ENCODE measurements at regions not wholly inside any gene's neighbourhood (a gene's known extent, or its start where the extent isn't known, plus 50 kb on each side); places are given as distances from the start of the nearest gene placed in this dataset.

DNA sequence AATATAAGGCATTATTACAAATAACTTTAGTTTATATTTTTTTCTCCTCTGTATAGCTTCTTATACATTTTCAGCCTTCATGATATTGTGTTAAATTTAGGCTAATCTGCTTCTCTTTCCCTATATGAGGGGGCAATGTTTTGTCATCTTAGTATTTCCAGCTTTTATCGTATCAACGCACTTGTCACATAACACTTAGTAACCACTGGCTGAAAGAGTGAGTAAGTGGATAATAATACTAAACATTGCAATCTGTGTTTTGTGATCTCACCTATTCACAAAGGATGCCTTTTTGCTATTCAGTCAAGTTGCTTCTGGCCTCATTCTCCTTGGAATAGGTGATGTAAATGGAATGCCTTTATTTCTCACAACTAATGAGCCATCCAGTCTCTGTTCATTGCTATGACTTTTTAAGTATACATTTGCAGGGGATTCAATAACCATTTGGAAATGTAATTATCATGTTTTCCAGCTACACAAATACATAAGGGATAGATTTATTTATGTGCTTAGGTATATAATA lies 260.9 kb downstream of the BMP4 start:
- H3K27ac Mint-ChIP-seq = no peak overlapping the region
- POLR2A ChIA-PET = no interaction called here
- TF ChIP-seq EZH2 (IDR thresholded peaks at IDR 0.05; ENCODE audit: borderline replicate concordance, insufficient read depth, low read depth, low read length, poor library complexity, severe bottlenecking) = no peak
- TF ChIP-seq, protein P1, sequence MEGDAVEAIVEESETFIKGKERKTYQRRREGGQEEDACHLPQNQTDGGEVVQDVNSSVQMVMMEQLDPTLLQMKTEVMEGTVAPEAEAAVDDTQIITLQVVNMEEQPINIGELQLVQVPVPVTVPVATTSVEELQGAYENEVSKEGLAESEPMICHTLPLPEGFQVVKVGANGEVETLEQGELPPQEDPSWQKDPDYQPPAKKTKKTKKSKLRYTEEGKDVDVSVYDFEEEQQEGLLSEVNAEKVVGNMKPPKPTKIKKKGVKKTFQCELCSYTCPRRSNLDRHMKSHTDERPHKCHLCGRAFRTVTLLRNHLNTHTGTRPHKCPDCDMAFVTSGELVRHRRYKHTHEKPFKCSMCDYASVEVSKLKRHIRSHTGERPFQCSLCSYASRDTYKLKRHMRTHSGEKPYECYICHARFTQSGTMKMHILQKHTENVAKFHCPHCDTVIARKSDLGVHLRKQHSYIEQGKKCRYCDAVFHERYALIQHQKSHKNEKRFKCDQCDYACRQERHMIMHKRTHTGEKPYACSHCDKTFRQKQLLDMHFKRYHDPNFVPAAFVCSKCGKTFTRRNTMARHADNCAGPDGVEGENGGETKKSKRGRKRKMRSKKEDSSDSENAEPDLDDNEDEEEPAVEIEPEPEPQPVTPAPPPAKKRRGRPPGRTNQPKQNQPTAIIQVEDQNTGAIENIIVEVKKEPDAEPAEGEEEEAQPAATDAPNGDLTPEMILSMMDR (IDR thresholded peaks at IDR 0.05) = no peak
- H3K9me3 Mint-ChIP-seq (ENCODE audit: insufficient read depth) = peaks cover 5% of the 10 kb centered on the region
- no peak overlapping the region for H3K4me2 ChIP-seq (replicated peaks; ENCODE audit: low read depth, low read length, poor library complexity, severe bottlenecking)
- no peaks in the 10 kb centered on the region for H3K4me1 Mint-ChIP-seq
- DNase-seq = no peak
- H4K20me1 ChIP-seq (ENCODE audit: control insufficient read depth, insufficient read depth, low read length, poor library complexity, severe bottlenecking) = no peaks in the 10 kb centered on the region
- H3K4me3 Mint-ChIP-seq = no peak overlapping the region
- CTCF ChIA-PET = no interaction called here
- no peaks in the 10 kb centered on the region for H3K79me2 ChIP-seq (ENCODE audit: control insufficient read depth, insufficient read depth, low read length)
- H3K4me3 ChIP-seq (ENCODE audit: control extremely low read depth in 1 of 5, extremely low read depth in 1 of 5, insufficient read depth in 1 of 5, low read depth in 2 of 5, low read length in 4 of 5) = no peak overlapping the region
- no peak for ATAC-seq (ENCODE audit: low read depth)
- no peaks in the 10 kb centered on the region for H3K4me1 ChIP-seq (ENCODE audit: control insufficient read depth in 2 of 2, insufficient read depth in 2 of 2, low read length in 2 of 2)
- no peak overlapping the region for H2AFZ ChIP-seq (ENCODE audit: insufficient read depth, low read depth, low read length, poor library complexity, severe bottlenecking)
- no peaks in the 10 kb centered on the region for H3K36me3 ChIP-seq (replicated peaks in 1 of 2; ENCODE audit: control extremely low read depth in 1 of 2, control insufficient read depth in 1 of 2, extremely low read depth in 1 of 2, insufficient read depth in 2 of 2, low read length in 1 of 2)
- H3K9me3 ChIP-seq (ENCODE audit: control extremely low read depth in 1 of 3, control insufficient read depth in 2 of 3, insufficient read depth in 1 of 3, low read length in 2 of 3) = no peaks in the 10 kb centered on the region
- intact Hi-C loops (cut with micrococcal nuclease) = no loop called here
- H3K9ac ChIP-seq (ENCODE audit: low read length) = no peak overlapping the region
- H3K27me3 Mint-ChIP-seq = peaks cover 5% of the 10 kb centered on the region
- WGBS (ENCODE audit: insufficient coverage) = no CpG with 5 or more reads among the region's 2 CpGs
- H3K27me3 ChIP-seq (replicated peaks in 1 of 4; ENCODE audit: control extremely low read depth in 1 of 4, control insufficient read depth in 3 of 4, insufficient read depth in 4 of 4, low read length in 3 of 4) = peaks cover 0 to 3% (median 0%) of the 10 kb centered on the region in 4 experiments
- H3K27ac ChIP-seq (ENCODE audit: low read length in 2 of 2) = no peak overlapping the region

DNA sequence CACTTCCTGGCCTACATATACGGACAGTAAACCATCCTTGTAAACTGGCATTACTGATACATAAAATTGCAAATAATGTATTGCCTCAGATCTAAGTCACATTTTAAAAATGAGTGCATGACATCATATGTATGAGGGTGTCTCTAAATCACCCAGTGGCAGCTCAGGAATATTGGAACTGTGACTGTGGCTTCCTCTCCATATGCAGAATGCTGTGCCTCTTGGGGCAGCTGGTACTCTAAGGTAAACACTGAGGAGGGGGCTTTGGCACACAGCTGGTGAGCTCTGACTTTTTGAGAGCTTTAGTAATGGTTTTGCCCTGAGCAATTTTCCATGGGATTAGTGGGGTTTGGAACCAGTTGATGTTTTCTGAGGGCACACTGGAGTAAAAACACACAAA lies 263.7 kb downstream of the BMP4 start:
- H3K27ac Mint-ChIP-seq = no peak overlapping the region
- POLR2A ChIA-PET = no interaction called here
- intact Hi-C loops (cut with micrococcal nuclease) = no loop called here

More for the DNA sequence above, 263.7 kb downstream of the BMP4 start:
- Histone ChIP-seq H3K27ac (ENCODE audit: low read length in 2 of 2) (no peak overlapping the region), H3K79me2 (ENCODE audit: control insufficient read depth, insufficient read depth, low read length) (no peaks in the 10 kb centered on the region), H3K27me3 (replicated peaks in 1 of 4; ENCODE audit: control extremely low read depth in 1 of 4, control insufficient read depth in 3 of 4, insufficient read depth in 4 of 4, low read length in 3 of 4) (peaks cover 0 to 3% (median 0%) of the 10 kb centered on the region in 4 experiments), H3K4me2 (replicated peaks; ENCODE audit: low read depth, low read length, poor library complexity, severe bottlenecking) (no peak overlapping the region), H3K4me3 (ENCODE audit: control extremely low read depth in 1 of 5, extremely low read depth in 1 of 5, insufficient read depth in 1 of 5, low read depth in 2 of 5, low read length in 4 of 5) (no peak overlapping the region), H3K36me3 (replicated peaks in 1 of 2; ENCODE audit: control extremely low read depth in 1 of 2, control insufficient read depth in 1 of 2, extremely low read depth in 1 of 2, insufficient read depth in 2 of 2, low read length in 1 of 2) (no peaks in the 10 kb centered on the region), H3K9me3 (ENCODE audit: control extremely low read depth in 1 of 3, control insufficient read depth in 2 of 3, insufficient read depth in 1 of 3, low read length in 2 of 3) (no peaks in the 10 kb centered on the region), H2AFZ (ENCODE audit: insufficient read depth, low read depth, low read length, poor library complexity, severe bottlenecking) (no peak overlapping the region), H4K20me1 (ENCODE audit: control insufficient read depth, insufficient read depth, low read length, poor library complexity, severe bottlenecking) (no peaks in the 10 kb centered on the region), H3K9ac (ENCODE audit: low read length) (no peak overlapping the region), H3K4me1 (ENCODE audit: control insufficient read depth in 2 of 2, insufficient read depth in 2 of 2, low read length in 2 of 2) (no peaks in the 10 kb centered on the region)
- H3K4me3 Mint-ChIP-seq = no peak overlapping the region
- ATAC-seq (ENCODE audit: low read depth) (no peak), DNase-seq (no peak)
- WGBS (ENCODE audit: insufficient coverage) = no CpG with 5 or more reads among the region's 1 CpG
- CTCF ChIA-PET = no interaction called here
- TF ChIP-seq, protein P1 (IDR thresholded peaks at IDR 0.05) = no peak
- TF ChIP-seq EZH2 (IDR thresholded peaks at IDR 0.05; ENCODE audit: borderline replicate concordance, insufficient read depth, low read depth, low read length, poor library complexity, severe bottlenecking) = no peak
- H3K27me3 Mint-ChIP-seq = peaks cover 8% of the 10 kb centered on the region
- peaks cover 5% of the 10 kb centered on the region for H3K9me3 Mint-ChIP-seq (ENCODE audit: insufficient read depth)
- no peaks in the 10 kb centered on the region for H3K4me1 Mint-ChIP-seq

Measured in B cell (primary cell).